ENCODE measurements at regions not wholly inside any gene's neighbourhood (a gene's known extent, or its start where the extent isn't known, plus 50 kb on each side); places are given as distances from the start of the nearest gene placed in this dataset.
A peak's percentile ranks its signal among the peaks of the same experiment; 100 is the strongest.

GRCh38 chr12:78712834-78713481 is 151.6 kb upstream of the SYT1 start:
- no peak for DNase-seq
- H3K27ac ChIP-seq (ENCODE audit: low read length), result no peak overlapping the region
- H3K4me1 ChIP-seq (ENCODE audit: control insufficient read depth, insufficient read depth, low read length), result no peaks in the 10 kb centered on the region
- no peaks in the 10 kb centered on the region for H3K27me3 ChIP-seq (ENCODE audit: control insufficient read depth, insufficient read depth, low read length)
- H3K9me3 ChIP-seq (ENCODE audit: control insufficient read depth, low read depth, low read length), result no peaks in the 10 kb centered on the region
- WGBS (ENCODE audit: insufficient coverage, low lambda C conversion rate), result 92% methylated on average over 2 of the region's 4 CpGs
- no peaks in the 10 kb centered on the region for H3K36me3 ChIP-seq (ENCODE audit: control insufficient read depth, insufficient read depth, low read length)
- no peak overlapping the region for H3K4me3 ChIP-seq (ENCODE audit: low read length)

- Histone ChIP-seq H3K9me3 (ENCODE audit: control insufficient read depth, low read depth, low read length) (no peaks in the 10 kb centered on the region), H3K4me3 (ENCODE audit: low read length) (no peak overlapping the region), H3K36me3 (ENCODE audit: control insufficient read depth, insufficient read depth, low read length) (no peaks in the 10 kb centered on the region), H3K27ac (ENCODE audit: low read length) (no peak overlapping the region), H3K4me1 (ENCODE audit: control insufficient read depth, insufficient read depth, low read length) (no peaks in the 10 kb centered on the region), H3K27me3 (ENCODE audit: control insufficient read depth, insufficient read depth, low read length) (no peaks in the 10 kb centered on the region)
- WGBS (ENCODE audit: insufficient coverage, low lambda C conversion rate), result no CpG with 5 or more reads among the region's 1 CpG
- DNase-seq, result no peak
These were observed 144.9 kb upstream of the SYT1 start for GRCh38 chr12:78719721-78720120.

DNA sequence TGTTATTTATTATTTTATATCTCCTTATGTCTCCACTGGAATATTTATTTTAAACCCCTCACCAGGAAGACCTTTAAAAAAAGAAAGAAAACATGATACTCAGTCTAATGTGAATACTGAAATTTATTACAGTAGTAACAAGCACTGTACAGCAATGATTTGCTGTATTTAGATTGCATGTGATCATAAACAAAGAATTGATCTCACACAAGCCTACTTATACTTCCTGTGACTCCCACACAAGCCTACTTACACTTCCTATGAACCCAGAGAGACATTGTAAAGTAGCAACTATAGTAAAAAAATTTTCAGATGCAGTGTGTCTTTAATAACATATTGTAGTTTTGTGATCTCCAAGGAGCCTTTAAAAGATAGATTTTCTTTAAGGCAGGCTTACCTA is 142.7 kb upstream of the SYT1 start:
- no peak overlapping the region for H3K4me3 ChIP-seq (ENCODE audit: low read length)
- no peaks in the 10 kb centered on the region for H3K27me3 ChIP-seq (ENCODE audit: control insufficient read depth, insufficient read depth, low read length)
- no peaks in the 10 kb centered on the region for H3K4me1 ChIP-seq (ENCODE audit: control insufficient read depth, insufficient read depth, low read length)
- no peaks in the 10 kb centered on the region for H3K9me3 ChIP-seq (ENCODE audit: control insufficient read depth, low read depth, low read length)
- H3K27ac ChIP-seq (ENCODE audit: low read length), result no peak overlapping the region
- DNase-seq, result no peak
- H3K36me3 ChIP-seq (ENCODE audit: control insufficient read depth, insufficient read depth, low read length), result no peaks in the 10 kb centered on the region

DNA sequence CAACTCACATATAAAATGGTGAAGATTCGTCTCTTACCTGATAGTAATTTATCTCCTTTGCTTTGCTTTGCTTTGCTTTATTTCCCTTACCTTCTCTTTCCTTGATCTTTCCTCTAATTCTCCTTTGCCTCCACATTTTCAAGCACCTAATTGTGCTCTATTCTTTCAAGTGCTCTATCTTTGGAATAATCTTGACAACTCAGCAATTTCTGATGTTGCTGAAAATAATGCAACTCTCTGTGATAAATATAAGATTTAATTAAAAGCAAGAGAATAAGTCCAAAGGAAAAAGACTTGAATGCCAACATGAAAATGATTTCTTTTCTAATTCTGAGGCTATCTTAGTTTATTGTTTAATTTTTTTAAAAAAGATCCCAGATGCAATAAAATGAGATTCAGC is 139.5 kb upstream of the SYT1 start:
- Histone ChIP-seq H3K27me3 (ENCODE audit: control insufficient read depth, insufficient read depth, low read length) (no peaks in the 10 kb centered on the region), H3K36me3 (ENCODE audit: control insufficient read depth, insufficient read depth, low read length) (no peaks in the 10 kb centered on the region), H3K4me3 (ENCODE audit: low read length) (no peak overlapping the region), H3K4me1 (ENCODE audit: control insufficient read depth, insufficient read depth, low read length) (no peaks in the 10 kb centered on the region), H3K27ac (ENCODE audit: low read length) (no peak overlapping the region), H3K9me3 (ENCODE audit: control insufficient read depth, low read depth, low read length) (no peaks in the 10 kb centered on the region)
- DNase-seq, result no peak
- WGBS (ENCODE audit: insufficient coverage, low lambda C conversion rate), result 100% methylated on average over 1 of the region's 1 CpG

GRCh38 chr12:78725951-78726580 is 138.5 kb upstream of the SYT1 start:
- Histone ChIP-seq H3K4me1 (ENCODE audit: control insufficient read depth, insufficient read depth, low read length) (no peaks in the 10 kb centered on the region), H3K4me3 (ENCODE audit: low read length) (no peak overlapping the region), H3K27me3 (ENCODE audit: control insufficient read depth, insufficient read depth, low read length) (no peaks in the 10 kb centered on the region), H3K27ac (ENCODE audit: low read length) (no peak overlapping the region), H3K36me3 (ENCODE audit: control insufficient read depth, insufficient read depth, low read length) (no peaks in the 10 kb centered on the region), H3K9me3 (ENCODE audit: control insufficient read depth, low read depth, low read length) (no peaks in the 10 kb centered on the region)
- 43% methylated on average over 1 of the region's 3 CpGs for WGBS (ENCODE audit: insufficient coverage, low lambda C conversion rate)
- DNase-seq, result peak; percentile 11 to 28

GRCh38 chr12:78726854-78727253 is 137.7 kb upstream of the SYT1 start:
- peak overlapping the region; percentile 5 for H3K27ac ChIP-seq (ENCODE audit: low read length)
- DNase-seq, result peak in 1 of 2 donors; percentile 19

GRCh38 chr12:78732481-78732880 is 132.1 kb upstream of the SYT1 start:
- WGBS (ENCODE audit: insufficient coverage, low lambda C conversion rate), result 100% methylated on average over 1 of the region's 1 CpG
- H3K9me3 ChIP-seq (ENCODE audit: control insufficient read depth, low read depth, low read length), result no peaks in the 10 kb centered on the region
- H3K27ac ChIP-seq (ENCODE audit: low read length), result no peak overlapping the region
- no peaks in the 10 kb centered on the region for H3K4me1 ChIP-seq (ENCODE audit: control insufficient read depth, insufficient read depth, low read length)
- no peak overlapping the region for H3K4me3 ChIP-seq (ENCODE audit: low read length)
- H3K36me3 ChIP-seq (ENCODE audit: control insufficient read depth, insufficient read depth, low read length), result no peaks in the 10 kb centered on the region
- no peaks in the 10 kb centered on the region for H3K27me3 ChIP-seq (ENCODE audit: control insufficient read depth, insufficient read depth, low read length)
- no peak for DNase-seq

More at GRCh38 chr12:78726854-78727253, 137.7 kb upstream of the SYT1 start:
- no peak overlapping the region for H3K4me3 ChIP-seq (ENCODE audit: low read length)
- no CpG with 5 or more reads among the region's 2 CpGs for WGBS (ENCODE audit: insufficient coverage, low lambda C conversion rate)
- H3K36me3 ChIP-seq (ENCODE audit: control insufficient read depth, insufficient read depth, low read length), result no peaks in the 10 kb centered on the region
- H3K27me3 ChIP-seq (ENCODE audit: control insufficient read depth, insufficient read depth, low read length), result no peaks in the 10 kb centered on the region
- H3K9me3 ChIP-seq (ENCODE audit: control insufficient read depth, low read depth, low read length), result no peaks in the 10 kb centered on the region
- no peaks in the 10 kb centered on the region for H3K4me1 ChIP-seq (ENCODE audit: control insufficient read depth, insufficient read depth, low read length)

DNA sequence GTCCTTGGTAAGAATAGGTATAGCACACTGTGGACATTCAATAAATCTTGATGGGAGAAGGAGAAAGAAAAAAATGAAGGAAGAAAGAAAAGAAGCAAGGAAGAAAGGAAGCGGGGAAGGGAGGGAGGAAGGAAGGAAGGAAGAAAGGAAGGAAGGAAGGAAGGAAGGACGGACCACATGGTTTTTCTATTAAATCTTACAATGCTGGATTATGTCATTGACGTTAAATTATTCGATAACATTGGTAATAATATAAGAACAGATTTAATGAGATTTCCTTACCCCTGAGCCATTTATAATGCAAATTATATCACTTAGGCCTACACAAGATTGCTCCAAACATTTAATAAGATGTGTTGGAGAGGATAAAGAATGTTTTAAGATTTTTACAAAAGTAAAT is 124.9 kb upstream of the SYT1 start:
- Histone ChIP-seq H3K27ac (ENCODE audit: low read length) (no peak overlapping the region), H3K36me3 (ENCODE audit: control insufficient read depth, insufficient read depth, low read length) (no peaks in the 10 kb centered on the region), H3K4me1 (ENCODE audit: control insufficient read depth, insufficient read depth, low read length) (no peaks in the 10 kb centered on the region), H3K9me3 (ENCODE audit: control insufficient read depth, low read depth, low read length) (no peaks in the 10 kb centered on the region), H3K4me3 (ENCODE audit: low read length) (no peak overlapping the region), H3K27me3 (ENCODE audit: control insufficient read depth, insufficient read depth, low read length) (no peaks in the 10 kb centered on the region)
- no peak for DNase-seq
- 100% methylated on average over 1 of the region's 4 CpGs for WGBS (ENCODE audit: insufficient coverage, low lambda C conversion rate)

GRCh38 chr12:78746001-78746400 is 118.6 kb upstream of the SYT1 start:
- H3K27me3 ChIP-seq (ENCODE audit: control insufficient read depth, insufficient read depth, low read length), result no peaks in the 10 kb centered on the region
- no peak for DNase-seq
- H3K36me3 ChIP-seq (ENCODE audit: control insufficient read depth, insufficient read depth, low read length), result no peaks in the 10 kb centered on the region
- no peak overlapping the region for H3K4me3 ChIP-seq (ENCODE audit: low read length)
- H3K27ac ChIP-seq (ENCODE audit: low read length), result no peak overlapping the region
- WGBS (ENCODE audit: insufficient coverage, low lambda C conversion rate), result 100% methylated on average over 1 of the region's 2 CpGs
- H3K4me1 ChIP-seq (ENCODE audit: control insufficient read depth, insufficient read depth, low read length), result no peaks in the 10 kb centered on the region
- no peaks in the 10 kb centered on the region for H3K9me3 ChIP-seq (ENCODE audit: control insufficient read depth, low read depth, low read length)

DNA sequence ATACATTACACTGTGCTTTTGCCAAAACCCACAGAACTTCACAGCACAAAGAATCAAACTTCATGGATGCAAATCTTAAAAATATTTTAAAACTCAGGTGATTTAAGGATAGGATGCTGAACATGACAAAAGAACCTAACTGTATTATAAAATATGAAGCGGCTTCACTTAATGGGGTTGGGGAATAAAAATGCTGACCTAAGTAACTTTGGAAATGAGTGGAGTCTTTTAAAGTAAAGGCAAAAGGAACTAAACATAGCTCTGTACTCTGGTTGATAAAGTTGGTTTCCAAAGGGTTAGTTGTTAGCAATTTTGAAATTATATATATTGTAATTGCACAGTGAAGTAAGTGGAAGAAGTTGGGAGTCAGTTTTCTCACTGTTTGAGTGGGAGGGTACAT is 111.5 kb upstream of the SYT1 start:
- DNase-seq, result no peak
- Histone ChIP-seq H3K36me3 (ENCODE audit: control insufficient read depth, insufficient read depth, low read length) (no peaks in the 10 kb centered on the region), H3K27ac (ENCODE audit: low read length) (no peak overlapping the region), H3K9me3 (ENCODE audit: control insufficient read depth, low read depth, low read length) (no peaks in the 10 kb centered on the region), H3K4me3 (ENCODE audit: low read length) (no peak overlapping the region), H3K27me3 (ENCODE audit: control insufficient read depth, insufficient read depth, low read length) (no peaks in the 10 kb centered on the region), H3K4me1 (ENCODE audit: control insufficient read depth, insufficient read depth, low read length) (no peaks in the 10 kb centered on the region)
- 100% methylated on average over 1 of the region's 1 CpG for WGBS (ENCODE audit: insufficient coverage, low lambda C conversion rate)

DNA sequence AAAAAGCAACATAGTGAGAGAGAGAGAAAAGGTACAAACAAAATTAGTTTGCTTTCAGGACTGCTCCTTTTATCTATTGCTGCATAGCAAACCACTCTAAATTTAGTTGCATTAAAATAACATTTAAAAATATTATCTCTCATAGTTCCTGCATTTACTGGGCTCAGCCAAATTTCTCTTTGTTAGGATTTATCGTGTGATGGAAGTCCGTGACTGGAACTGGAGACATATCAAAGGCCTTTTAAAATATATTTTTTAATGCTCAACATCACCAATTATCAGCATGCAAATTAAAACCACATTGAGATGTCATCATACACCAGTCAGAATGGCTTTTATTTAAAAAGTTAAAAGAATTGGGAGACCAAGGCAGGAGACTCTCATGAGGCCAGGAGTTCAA is 107.6 kb upstream of the SYT1 start:
- no peaks in the 10 kb centered on the region for H3K9me3 ChIP-seq (ENCODE audit: control insufficient read depth, low read depth, low read length)
- H3K27me3 ChIP-seq (ENCODE audit: control insufficient read depth, insufficient read depth, low read length), result no peaks in the 10 kb centered on the region
- H3K27ac ChIP-seq (ENCODE audit: low read length), result no peak overlapping the region
- no peak overlapping the region for H3K4me3 ChIP-seq (ENCODE audit: low read length)
- no peaks in the 10 kb centered on the region for H3K4me1 ChIP-seq (ENCODE audit: control insufficient read depth, insufficient read depth, low read length)
- 88% methylated on average over 2 of the region's 2 CpGs for WGBS (ENCODE audit: insufficient coverage, low lambda C conversion rate)
- no peaks in the 10 kb centered on the region for H3K36me3 ChIP-seq (ENCODE audit: control insufficient read depth, insufficient read depth, low read length)
- no peak for DNase-seq

All from large intestine (tissue), 3 donors.